Glomerular endothelial cell (primary cell): ENCODE measurements at regions not wholly inside any gene's neighbourhood (a gene's known extent, or its start where the extent isn't known, plus 50 kb on each side); places are given as distances from the start of the nearest gene placed in this dataset.

Experiments used
- DNase-seq: peaks from one replicate; pipeline ENCODE4 v3.0.0-alpha.2; 2011; ENCODE audit warnings: low read depth, low spot score; ENCODE audit errors: extremely low read depth

DNA sequence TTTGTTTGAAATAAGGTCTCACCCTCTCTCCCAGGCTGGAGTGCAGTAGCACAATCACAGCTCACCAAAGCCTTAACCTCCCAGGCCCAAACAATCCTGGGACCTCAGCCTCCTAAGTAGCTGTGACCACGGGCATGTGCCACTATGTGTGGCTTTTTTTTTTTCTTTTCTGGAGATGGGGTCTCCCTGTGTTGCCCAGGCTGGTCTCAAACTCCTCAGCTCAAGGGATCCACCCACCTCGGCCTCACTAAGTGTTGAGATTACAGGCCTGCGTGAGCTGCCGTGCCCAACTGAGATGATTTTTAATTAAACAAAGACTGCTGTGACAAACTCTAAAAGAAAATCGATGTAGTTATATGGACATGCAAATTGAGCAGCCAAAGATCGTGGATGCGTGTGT, 768.4 kb upstream of the ADGRL2 start:
- no peak for DNase-seq

- DNase-seq = no peak
These were observed 770.3 kb upstream of the ADGRL2 start for GRCh38 chr1:81030441-81030840.

- no peak for DNase-seq
These were observed 771.5 kb upstream of the ADGRL2 start for GRCh38 chr1:81029266-81029665.

GRCh38 chr1:81023187-81023724, 777.5 kb upstream of the ADGRL2 start:
- no peak for DNase-seq

DNA sequence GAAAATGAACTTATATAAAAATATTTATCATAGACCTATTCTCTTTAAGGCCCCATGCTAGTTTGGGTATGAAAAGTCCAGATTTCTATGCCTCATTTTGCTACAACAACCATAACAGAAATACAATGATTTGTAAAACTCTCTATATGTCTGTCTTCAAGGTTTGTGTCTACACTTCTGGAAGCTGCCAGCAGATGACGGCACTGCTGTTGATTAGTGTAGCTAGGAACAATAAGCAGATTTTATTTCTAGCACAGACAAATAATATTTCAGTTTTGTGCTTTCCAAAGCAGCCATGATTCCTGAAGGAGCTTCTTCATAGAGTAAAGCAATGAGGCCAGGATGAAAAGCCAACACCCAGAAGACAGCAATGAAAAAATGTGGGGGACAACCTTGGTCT, 779.6 kb upstream of the ADGRL2 start:
- DNase-seq = no peak

DNA sequence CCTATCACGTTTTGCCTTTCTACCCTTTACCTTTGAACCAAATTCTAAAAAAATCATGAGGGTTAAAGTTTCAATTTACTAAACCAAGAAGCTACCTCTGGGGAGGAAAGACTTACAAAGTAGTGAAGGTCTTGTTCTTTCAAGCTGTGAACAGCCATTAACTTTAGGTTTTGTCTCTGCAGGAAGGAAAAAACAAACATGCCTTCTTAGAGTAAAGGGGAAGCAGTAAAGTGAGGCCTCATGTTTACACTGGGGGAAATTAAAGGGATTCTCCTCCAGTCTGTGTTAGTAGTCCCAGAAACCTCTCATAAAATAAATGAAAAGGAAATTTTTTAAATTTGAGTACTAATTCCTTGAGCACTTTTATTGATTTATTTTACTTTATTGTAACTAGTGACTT, 780.2 kb upstream of the ADGRL2 start:
- no peak for DNase-seq

DNA sequence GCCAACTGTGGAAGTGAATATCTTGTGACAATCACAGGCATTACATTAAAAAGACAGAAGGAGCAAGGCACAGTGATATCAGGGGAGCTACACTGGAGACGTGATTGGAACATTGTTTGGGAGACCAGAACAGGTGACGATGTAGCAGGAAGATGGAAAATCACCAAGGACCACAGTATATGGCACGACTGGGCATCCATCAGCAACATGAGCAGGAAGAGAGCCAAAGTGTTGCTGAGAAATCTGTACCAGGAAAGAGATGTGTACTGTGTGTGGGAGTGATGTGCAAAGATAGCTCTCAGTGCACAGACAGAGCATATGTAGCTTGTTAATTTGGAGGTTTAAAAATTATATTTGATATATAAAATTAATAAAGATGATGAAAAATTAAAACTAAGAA, 790.6 kb upstream of the ADGRL2 start:
- no peak for DNase-seq

DNA sequence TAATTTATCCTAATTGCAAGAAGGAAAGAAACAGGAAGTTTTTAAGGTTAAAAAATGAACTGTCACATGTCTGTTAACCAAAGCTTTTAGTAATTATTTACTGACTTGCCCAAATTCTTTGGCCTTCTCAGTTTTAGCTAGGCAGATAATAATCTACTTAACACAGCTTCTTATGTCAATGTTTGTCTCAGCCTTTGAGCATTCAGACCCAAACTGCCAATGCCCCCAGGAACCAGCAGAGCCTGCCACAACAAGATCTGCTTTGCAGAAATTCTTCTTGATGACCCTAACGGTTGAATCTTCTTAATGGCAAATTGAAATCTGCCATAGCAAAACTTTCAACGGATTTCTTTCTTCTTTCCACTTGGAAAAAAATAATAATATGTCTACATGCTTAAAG, 792.4 kb upstream of the ADGRL2 start:
- DNase-seq = no peak

GRCh38 chr1:81007024-81007423, 793.7 kb upstream of the ADGRL2 start:
- DNase-seq = no peak

- DNase-seq = no peak
These were observed 794.2 kb upstream of the ADGRL2 start for GRCh38 chr1:81006502-81006901.

DNA sequence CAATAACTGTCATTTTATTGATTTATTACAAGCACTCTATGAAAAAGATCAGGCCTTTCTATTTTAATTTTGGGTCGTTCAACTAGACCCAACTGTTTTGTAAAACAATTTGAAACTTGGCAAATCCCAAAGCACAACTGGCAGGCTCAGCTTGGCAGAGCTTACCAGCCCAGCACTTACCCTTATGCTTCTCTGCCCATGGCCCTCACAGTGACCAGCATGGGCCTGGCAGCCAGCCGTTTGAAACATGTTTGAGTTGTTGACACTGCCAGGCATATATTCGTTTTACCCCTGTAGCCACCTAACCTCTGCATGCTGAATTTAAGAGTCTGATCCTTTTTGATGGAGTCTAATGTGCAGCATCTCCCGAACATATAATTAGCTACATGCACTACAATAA, 796.7 kb upstream of the ADGRL2 start:
- no peak for DNase-seq

GRCh38 chr1:80994934-80995333, 805.8 kb upstream of the ADGRL2 start:
- no peak for DNase-seq

DNA sequence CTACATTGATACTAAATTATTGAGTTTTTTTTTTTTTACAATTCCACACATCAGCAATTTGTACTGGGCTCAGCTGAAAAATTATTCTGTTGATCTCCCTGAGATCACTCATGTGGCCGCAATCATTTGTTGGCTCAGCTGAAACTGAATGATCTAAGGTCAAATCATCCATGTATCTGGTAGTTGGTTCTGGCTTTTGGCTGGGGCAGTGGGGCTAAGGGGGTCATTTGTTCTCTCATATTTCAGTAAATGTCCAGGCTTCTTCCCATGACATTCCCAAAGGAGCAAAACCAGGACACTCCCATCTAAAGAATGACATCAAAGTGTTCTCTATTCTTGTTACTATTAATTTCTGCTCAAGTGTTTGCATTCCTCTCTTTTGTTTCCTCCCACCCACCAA, 806.7 kb upstream of the ADGRL2 start:
- no peak for DNase-seq

- no peak for DNase-seq
These were observed 807.4 kb upstream of the ADGRL2 start for GRCh38 chr1:80993154-80993980.

GRCh38 chr1:80989455-80989854, 811.3 kb upstream of the ADGRL2 start:
- no peak for DNase-seq

DNA sequence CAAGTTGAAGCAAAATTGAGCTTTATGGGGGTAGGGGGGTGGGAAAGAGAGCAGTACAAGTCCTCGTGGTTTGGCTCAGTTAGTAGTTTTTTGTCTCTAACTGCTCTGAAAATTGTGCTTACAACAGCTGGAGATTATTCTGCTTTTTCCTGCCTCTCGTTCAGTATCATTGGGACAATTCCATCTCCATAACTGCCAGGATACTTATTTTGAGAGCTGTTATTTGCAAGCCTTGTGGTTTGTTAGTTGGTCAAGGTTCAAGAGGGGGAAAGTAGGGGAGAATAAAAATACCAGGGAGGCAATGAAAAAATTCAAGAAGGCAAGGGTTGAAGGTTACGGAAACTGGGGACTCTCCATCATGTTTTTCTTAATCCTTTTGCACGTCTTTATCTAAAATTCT, 811.8 kb upstream of the ADGRL2 start:
- DNase-seq = no peak

- no peak for DNase-seq
These were observed 812.9 kb upstream of the ADGRL2 start for GRCh38 chr1:80987824-80988223.

DNA sequence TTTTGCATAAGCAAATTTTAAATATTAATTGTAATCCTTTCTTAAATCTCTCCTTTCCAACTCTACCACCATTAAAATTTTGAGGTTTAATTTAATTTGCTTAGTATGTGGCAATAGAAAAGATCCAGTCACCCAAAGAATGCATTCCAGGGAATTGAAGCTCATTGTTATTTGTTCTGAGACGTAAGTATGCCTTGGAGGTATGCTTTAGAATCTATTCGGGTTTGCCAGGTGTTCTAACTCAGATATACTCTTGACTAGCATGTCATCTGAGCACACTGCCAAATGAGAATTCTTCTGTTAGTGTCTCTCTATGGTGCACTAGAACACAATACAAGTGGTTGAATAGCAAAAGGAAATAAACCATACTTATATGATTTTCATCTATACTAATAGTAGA, 813.6 kb upstream of the ADGRL2 start:
- no peak for DNase-seq

GRCh38 chr1:80982831-80983230, 817.9 kb upstream of the ADGRL2 start:
- no peak for DNase-seq

- DNase-seq = no peak
These were observed 827.6 kb upstream of the ADGRL2 start for GRCh38 chr1:80973101-80973500.

- DNase-seq = no peak
These were observed 834.5 kb upstream of the ADGRL2 start for GRCh38 chr1:80966266-80966665.

DNA sequence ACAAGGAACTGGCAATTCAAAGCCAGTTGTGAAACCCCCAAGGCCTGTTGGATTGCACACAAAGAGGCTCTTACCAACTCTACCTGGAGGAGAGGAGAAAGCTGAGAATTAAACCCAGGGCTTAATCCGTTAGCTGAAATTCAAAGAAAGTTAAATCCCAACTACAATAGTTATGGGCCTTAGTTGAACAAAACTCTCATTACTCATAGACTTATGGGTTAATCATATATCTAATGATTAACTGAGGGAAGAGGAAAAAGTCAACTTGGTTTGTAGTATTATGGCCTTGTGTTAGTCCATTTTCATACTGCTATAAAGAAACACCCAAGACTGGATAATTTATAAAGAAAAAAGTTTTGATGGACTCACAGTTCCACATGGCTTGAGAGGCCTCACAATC, 838.2 kb upstream of the ADGRL2 start:
- no peak for DNase-seq
